Lower leg skin (tissue), 4 donors: ENCODE measurements at regions not wholly inside any gene's neighbourhood (a gene's known extent, or its start where the extent isn't known, plus 50 kb on each side); places are given as distances from the start of the nearest gene placed in this dataset.
"Not testable (repeated sequence)": the region's sequence is repeated elsewhere in the genome, so short reads cannot be mapped to it uniquely, and the experiment has no call there.

ENCODE experiments used
- DNase-seq, 2 donors: peaks; one replicate each; pipeline ENCODE4 v3.0.0-alpha.2; 2019; ENCODE audit warnings: low spot score in 2 of 2
- H3K4me3 ChIP-seq: fragments of 200-600 bp; sonication (generic); 2 replicates; pipeline ENCODE4 v1.5.1; 2017; ENCODE audit warnings: mild to moderate bottlenecking, low read depth; ENCODE audit not compliant: poor library complexity, severe bottlenecking
- CTCF ChIP-seq, 3 donors: fragments of 450-650 bp; IDR thresholded peaks; one replicate each; pipeline ENCODE4 v1.5.1; 2016; ENCODE audit warnings: antibody characterized with exemption in 3 of 3, mild to moderate bottlenecking in 3 of 3, moderate library complexity in 2 of 3
- POLR2A ChIP-seq, 2 donors: fragments of 450-650 bp; IDR thresholded peaks; one replicate each; pipeline ENCODE4 v1.6.1; 2016 to 2017; ENCODE audit warnings: antibody characterized with exemption in 2 of 2, mild to moderate bottlenecking in 1 of 2, moderate library complexity in 1 of 2
- WGBS, 2 donors: methylation state at CpG; one replicate each; pipeline ENCODE4 v1.1.5; 2018; 5-methylcytosine and 5-hydroxymethylcytosine counted together
- intact Hi-C: fragments of 100-400 bp; cut with DNase I; formaldehyde crosslinking; loops from one replicate; pipeline ENCODE4 v1.15.0; 2023; ENCODE audit warnings: low total_unique reads

GRCh38 chr6:15818044-15818443, 155.2 kb upstream of the DTNBP1 start:
- 91 to 93% methylated on average over 7 of the region's 7 CpGs for WGBS, 2 donors
- TF ChIP-seq POLR2A (IDR thresholded peaks at IDR 0.05) (no peak), CTCF (IDR thresholded peaks at IDR 0.05) (no peak)
- no peak overlapping the region for H3K4me3 ChIP-seq
- intact Hi-C loops, result no loop called here
- DNase-seq, result no peak

GRCh38 chr6:15817100-15817499, 154.3 kb upstream of the DTNBP1 start:
- DNase-seq, result no peak
- no peak overlapping the region for H3K4me3 ChIP-seq
- WGBS, 2 donors, result 61 to 69% methylated on average over 4 of the region's 4 CpGs
- intact Hi-C loops, result no loop called here
- TF ChIP-seq CTCF (IDR thresholded peaks at IDR 0.05), result no peak
- no peak for TF ChIP-seq POLR2A (IDR thresholded peaks at IDR 0.05)

GRCh38 chr6:15816661-15817060, 153.8 kb upstream of the DTNBP1 start:
- TF ChIP-seq CTCF (IDR thresholded peaks at IDR 0.05) (no peak), POLR2A (IDR thresholded peaks at IDR 0.05) (no peak)
- intact Hi-C loops, result no loop called here
- WGBS, 2 donors, result 68 to 77% methylated on average over 2 of the region's 2 CpGs
- H3K4me3 ChIP-seq, result no peak overlapping the region
- no peak for DNase-seq

- H3K4me3 ChIP-seq, intact Hi-C loops, DNase-seq: not testable (repeated sequence)
- 64 to 67% methylated on average over 5 of the region's 5 CpGs for WGBS, 2 donors
These were observed 150.9 kb upstream of the DTNBP1 start for GRCh38 chr6:15813698-15814097.

- no peak overlapping the region for H3K4me3 ChIP-seq
- no peak for DNase-seq
- TF ChIP-seq POLR2A (IDR thresholded peaks at IDR 0.05), result no peak
- no peak for TF ChIP-seq CTCF (IDR thresholded peaks at IDR 0.05)
- 91 to 93% methylated on average over 2 of the region's 2 CpGs for WGBS, 2 donors
- intact Hi-C loops, result no loop called here
These were observed 148.3 kb upstream of the DTNBP1 start for GRCh38 chr6:15811107-15811506.

GRCh38 chr6:15810618-15811017, 147.8 kb upstream of the DTNBP1 start:
- no peak for TF ChIP-seq CTCF (IDR thresholded peaks at IDR 0.05)
- TF ChIP-seq POLR2A (IDR thresholded peaks at IDR 0.05), result no peak
- DNase-seq, result no peak
- WGBS, 2 donors, result 46 to 54% methylated on average over 1 of the region's 1 CpG
- no peak overlapping the region for H3K4me3 ChIP-seq
- intact Hi-C loops, result no loop called here
